Activated CD8-positive, alpha-beta T cell treated with anti-CD3 and anti-CD28 coated beads for 36 hours (primary cell): ENCODE measurements at regions not wholly inside any gene's neighbourhood (a gene's known extent, or its start where the extent isn't known, plus 50 kb on each side); places are given as distances from the start of the nearest gene placed in this dataset.

ENCODE experiments used
- ATAC-seq: fragments of 200-7000 bp; cut with Tn5 transposase; one replicate; pipeline ENCODE4 v1.10.0; 2021; ENCODE audit warnings: mild to moderate bottlenecking, moderate library complexity
- CTCF ChIA-PET: fragments of 350-600 bp; sonication (Branson Sonifier 250); formaldehyde crosslinking; loops from one replicate; lab custom pipeline; 2021; ENCODE audit warnings: antibody characterized with exemption; lab: Charles Lee
- POLR2A ChIA-PET: fragments of 350-600 bp; sonication (Branson Sonifier 250); formaldehyde crosslinking; loops from one replicate; lab custom pipeline; 2021; ENCODE audit warnings: antibody characterized with exemption; lab: Charles Lee
- DNase-seq: peaks from one replicate; pipeline ENCODE4 v3.0.0-alpha.2; 2020
- H3K27ac Mint-ChIP-seq: one replicate; pipeline ENCODE4 v1.8.0; 2021; ENCODE audit warnings: mild to moderate bottlenecking, mixed read lengths
- H3K27me3 Mint-ChIP-seq: one replicate; pipeline ENCODE4 v1.8.0; 2021; ENCODE audit warnings: mixed read lengths
- H3K36me3 Mint-ChIP-seq: one replicate; pipeline ENCODE4 v1.8.0; 2021; ENCODE audit warnings: low read depth, mixed read lengths
- H3K4me1 Mint-ChIP-seq: one replicate; pipeline ENCODE4 v1.8.0; 2021; ENCODE audit warnings: low read depth, mixed read lengths
- H3K4me3 Mint-ChIP-seq: one replicate; pipeline ENCODE4 v1.8.0; 2021; ENCODE audit warnings: mild to moderate bottlenecking, moderate library complexity, mixed read lengths
- H3K9me3 Mint-ChIP-seq: one replicate; pipeline ENCODE4 v1.8.0; 2021; ENCODE audit warnings: mixed read lengths
- CTCF ChIP-seq: fragments of 200-600 bp; IDR thresholded peaks from one replicate; pipeline ENCODE4 v1.8.0; 2022; ENCODE audit warnings: antibody characterized with exemption, mild to moderate bottlenecking
- intact Hi-C: fragments of 100-400 bp; cut with micrococcal nuclease; formaldehyde crosslinking; loops from one replicate; pipeline ENCODE4 v1.10.0; 2022

- POLR2A ChIA-PET = no interaction called here
- no peaks in the 10 kb centered on the region for H3K9me3 Mint-ChIP-seq
- DNase-seq (no peak), ATAC-seq (no peak)
- CTCF ChIA-PET = interaction anchor here (1.0 kb wide), 1 partner anchor 34 kb away, joined by 3 read pairs; no protein-coding TSS in a partner anchor
- TF ChIP-seq CTCF = no peak
- intact Hi-C loops = no loop called here
- no peak overlapping the region for H3K4me3 Mint-ChIP-seq
- H3K4me1 Mint-ChIP-seq = no peaks in the 10 kb centered on the region
- H3K27me3 Mint-ChIP-seq = peaks cover 1% of the 10 kb centered on the region
- no peak overlapping the region for H3K27ac Mint-ChIP-seq
- no peaks in the 10 kb centered on the region for H3K36me3 Mint-ChIP-seq
Observed at GRCh38 chr3:132159145-132159544, 124.3 kb upstream of the CPNE4 start.

- Mint-ChIP-seq H3K4me3 (no peak overlapping the region), H3K36me3 (no peaks in the 10 kb centered on the region), H3K9me3 (no peaks in the 10 kb centered on the region), H3K27ac (no peak overlapping the region), H3K4me1 (no peaks in the 10 kb centered on the region), H3K27me3 (peaks cover 1% of the 10 kb centered on the region)
- DNase-seq = no peak
- ChIA-PET CTCF (interaction anchor here (1.0 kb wide), 1 partner anchor 33 kb away, joined by 3 read pairs; no protein-coding TSS in a partner anchor), POLR2A (no interaction called here)
- intact Hi-C loops = no loop called here
- ATAC-seq = no peak
- no peak for TF ChIP-seq CTCF
Observed at GRCh38 chr3:132160198-132160597, 125.4 kb upstream of the CPNE4 start.

- ChIA-PET POLR2A (no interaction called here), CTCF (no interaction called here)
- no peak for TF ChIP-seq CTCF
- H3K9me3 Mint-ChIP-seq = no peaks in the 10 kb centered on the region
- DNase-seq (no peak), ATAC-seq (no peak)
- peaks cover 1% of the 10 kb centered on the region for H3K27me3 Mint-ChIP-seq
- H3K27ac Mint-ChIP-seq = no peak overlapping the region
- no peaks in the 10 kb centered on the region for H3K36me3 Mint-ChIP-seq
- H3K4me1 Mint-ChIP-seq = no peaks in the 10 kb centered on the region
- intact Hi-C loops = no loop called here
- no peak overlapping the region for H3K4me3 Mint-ChIP-seq
Observed at GRCh38 chr3:132161608-132162007, 126.8 kb upstream of the CPNE4 start.

GRCh38 chr3:132164469-132165092, 129.8 kb upstream of the CPNE4 start:
- TF ChIP-seq CTCF = no peak
- no peak for DNase-seq
- no peak overlapping the region for H3K4me3 Mint-ChIP-seq
- H3K27ac Mint-ChIP-seq = no peak overlapping the region
- H3K9me3 Mint-ChIP-seq = no peaks in the 10 kb centered on the region
- no peak for ATAC-seq
- POLR2A ChIA-PET = no interaction called here
- no peaks in the 10 kb centered on the region for H3K4me1 Mint-ChIP-seq
- CTCF ChIA-PET = no interaction called here
- peaks cover 2% of the 10 kb centered on the region for H3K27me3 Mint-ChIP-seq
- intact Hi-C loops = no loop called here
- H3K36me3 Mint-ChIP-seq = no peaks in the 10 kb centered on the region

- ATAC-seq = no peak
Observed at GRCh38 chr3:132167870-132168269, 133.1 kb upstream of the CPNE4 start.

More at GRCh38 chr3:132167870-132168269, 133.1 kb upstream of the CPNE4 start:
- Mint-ChIP-seq H3K4me3 (no peak overlapping the region), H3K36me3 (no peaks in the 10 kb centered on the region), H3K9me3 (no peaks in the 10 kb centered on the region), H3K4me1 (no peaks in the 10 kb centered on the region), H3K27ac (no peak overlapping the region), H3K27me3 (peaks cover 6% of the 10 kb centered on the region)
- intact Hi-C loops = no loop called here
- DNase-seq = no peak
- CTCF ChIA-PET = no interaction called here
- POLR2A ChIA-PET = no interaction called here
- TF ChIP-seq CTCF = no peak
